ENCODE measurements at regions not wholly inside any gene's neighbourhood (a gene's known extent, or its start where the extent isn't known, plus 50 kb on each side); places are given as distances from the start of the nearest gene placed in this dataset.
"Not testable (repeated sequence)": the region's sequence is repeated elsewhere in the genome, so short reads cannot be mapped to it uniquely, and the experiment has no call there.

GRCh38 chr1:5686195-5686594 lies 306.0 kb downstream of the NPHP4 start:
- Mint-ChIP-seq H3K4me1 (ENCODE audit: low read depth) (peaks cover 8% of the 10 kb centered on the region), H3K9me3 (ENCODE audit: low read depth) (no peaks in the 10 kb centered on the region), H3K27ac (no peak overlapping the region), H3K4me3 (no peak overlapping the region), H3K36me3 (no peaks in the 10 kb centered on the region), H3K27me3 (peaks cover 3% of the 10 kb centered on the region)

DNA sequence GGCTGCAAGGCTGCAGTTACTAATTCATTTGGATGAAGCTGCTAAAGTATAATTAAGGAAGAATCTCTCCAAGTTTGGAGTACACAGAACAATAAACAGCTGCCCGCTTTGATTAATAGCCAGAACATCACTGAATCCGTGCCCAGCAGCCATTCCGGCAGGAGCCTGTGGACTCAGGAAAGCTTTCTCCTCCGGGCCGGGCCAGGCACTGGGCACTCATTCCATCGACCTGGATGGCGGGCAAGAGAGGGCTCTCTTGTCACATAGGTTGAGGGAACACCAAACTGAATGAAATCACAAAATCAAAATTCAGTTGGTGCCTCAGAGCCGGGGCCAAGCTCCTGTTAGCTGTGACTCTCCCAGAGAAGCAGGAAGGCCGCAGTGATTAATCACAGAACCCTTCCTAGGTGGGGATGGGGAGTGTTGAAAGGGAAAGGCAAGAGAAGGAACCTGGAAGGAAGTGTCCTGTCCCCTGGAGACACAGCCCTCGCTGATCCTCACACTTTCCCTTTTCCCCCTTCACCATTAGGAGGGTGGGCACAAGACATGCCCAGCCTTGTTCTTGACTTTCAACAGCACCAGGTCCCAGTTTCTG lies 306.7 kb downstream of the NPHP4 start:
- Mint-ChIP-seq H3K9me3 (ENCODE audit: low read depth) (no peaks in the 10 kb centered on the region), H3K27me3 (no peaks in the 10 kb centered on the region), H3K27ac (no peak overlapping the region), H3K36me3 (no peaks in the 10 kb centered on the region), H3K4me3 (no peak overlapping the region), H3K4me1 (ENCODE audit: low read depth) (peaks cover 8% of the 10 kb centered on the region)

DNA sequence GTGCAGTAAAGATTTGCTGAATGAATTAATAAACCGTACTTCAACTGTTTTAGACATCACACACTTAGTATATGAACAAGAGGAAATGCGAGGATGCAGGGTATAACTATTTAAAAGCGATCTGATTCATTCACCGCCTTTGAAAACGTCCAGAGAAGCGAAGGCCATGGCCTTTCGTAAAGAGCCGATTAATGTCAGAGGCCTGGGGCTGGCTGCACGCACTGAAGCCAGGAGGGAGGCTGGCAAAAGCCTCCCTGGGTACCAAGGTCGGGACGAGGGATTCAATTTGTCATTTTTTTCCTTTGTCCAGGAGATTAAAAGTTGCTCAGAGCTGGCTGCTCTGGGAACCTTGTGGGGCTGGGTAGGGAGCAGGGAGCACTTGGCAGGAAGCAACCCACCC lies 307.4 kb downstream of the NPHP4 start:
- H3K9me3 Mint-ChIP-seq (ENCODE audit: low read depth) = no peaks in the 10 kb centered on the region
- H3K4me1 Mint-ChIP-seq (ENCODE audit: low read depth) = peaks cover 8% of the 10 kb centered on the region
- H3K36me3 Mint-ChIP-seq = no peaks in the 10 kb centered on the region
- no peak overlapping the region for H3K27ac Mint-ChIP-seq
- no peaks in the 10 kb centered on the region for H3K27me3 Mint-ChIP-seq
- H3K4me3 Mint-ChIP-seq = no peak overlapping the region

DNA sequence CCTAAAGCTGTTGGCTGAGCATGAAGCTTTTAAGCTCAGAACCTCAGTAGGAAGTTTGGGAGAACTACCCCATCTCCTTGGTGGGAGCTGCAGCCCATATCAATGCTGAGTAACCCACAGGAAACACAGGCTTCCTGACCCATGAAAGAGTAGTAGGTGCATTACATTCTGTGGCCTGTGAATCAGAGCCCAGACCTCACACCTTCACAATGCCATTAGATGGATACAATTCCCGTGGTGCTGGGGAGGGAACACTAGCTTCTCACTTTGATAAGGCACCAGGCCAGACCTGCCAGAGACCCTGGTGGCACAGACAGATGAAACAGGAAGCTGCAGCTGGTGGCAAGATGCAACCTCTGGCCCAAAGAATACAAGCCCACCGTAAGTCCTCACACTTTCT lies 308.8 kb downstream of the NPHP4 start:
- no peaks in the 10 kb centered on the region for H3K36me3 Mint-ChIP-seq
- no peaks in the 10 kb centered on the region for H3K9me3 Mint-ChIP-seq (ENCODE audit: low read depth)
- no peak overlapping the region for H3K4me3 Mint-ChIP-seq
- H3K27me3 Mint-ChIP-seq = peaks cover 6% of the 10 kb centered on the region
- peaks cover 8% of the 10 kb centered on the region for H3K4me1 Mint-ChIP-seq (ENCODE audit: low read depth)
- no peak overlapping the region for H3K27ac Mint-ChIP-seq

DNA sequence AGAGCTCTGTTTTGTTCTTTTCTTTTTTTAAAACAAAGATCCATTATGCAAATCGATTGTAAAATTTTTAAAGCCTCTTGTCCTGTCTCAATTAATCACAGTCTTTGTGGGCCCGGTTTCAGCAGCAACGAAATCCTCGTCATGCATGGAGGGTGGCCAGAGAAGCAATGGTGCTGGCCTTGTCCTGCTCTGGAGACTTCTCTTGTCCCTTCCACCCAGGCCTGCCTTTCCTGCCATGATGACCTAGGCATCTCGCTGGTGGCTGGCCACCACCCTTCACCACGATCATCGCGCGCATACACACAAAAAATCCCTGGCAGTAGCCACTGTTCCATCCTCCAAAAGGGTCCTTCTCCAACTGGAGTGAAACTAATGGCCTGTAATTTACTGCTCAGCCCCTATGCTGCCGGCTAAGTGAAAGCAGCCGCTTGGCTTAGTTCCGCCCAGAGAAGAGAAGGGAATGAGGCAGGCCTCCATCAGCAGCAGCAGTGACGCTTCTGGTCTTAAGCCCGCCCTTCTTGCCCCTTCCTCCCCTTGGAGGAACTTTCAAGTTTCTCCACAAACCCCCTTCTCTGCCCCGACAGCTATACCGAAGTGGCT lies 309.5 kb downstream of the NPHP4 start:
- H3K9me3 Mint-ChIP-seq (ENCODE audit: low read depth) = no peaks in the 10 kb centered on the region
- H3K27ac Mint-ChIP-seq = no peak overlapping the region
- H3K36me3 Mint-ChIP-seq = no peaks in the 10 kb centered on the region
- H3K4me1 Mint-ChIP-seq (ENCODE audit: low read depth) = peaks cover 8% of the 10 kb centered on the region
- peaks cover 8% of the 10 kb centered on the region for H3K27me3 Mint-ChIP-seq
- H3K4me3 Mint-ChIP-seq = no peak overlapping the region

DNA sequence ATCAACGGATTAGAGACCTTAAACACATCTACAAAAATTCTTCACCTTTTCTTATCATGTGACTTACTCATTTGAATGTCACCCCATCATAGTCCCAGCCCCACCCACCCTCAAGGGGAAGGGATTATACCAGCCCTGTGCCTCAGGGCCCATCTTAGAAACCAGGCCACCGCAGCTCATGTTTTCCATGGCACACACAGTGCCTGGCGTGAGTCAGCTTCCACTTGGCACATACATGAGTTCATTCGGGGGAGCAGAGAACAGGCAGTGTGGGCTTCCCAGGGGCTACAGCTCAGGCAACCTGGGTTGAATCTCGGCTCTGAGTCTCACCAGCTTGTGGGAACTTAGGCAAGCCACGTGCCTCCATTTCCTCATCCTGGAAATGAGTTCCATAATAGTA lies 310.6 kb downstream of the NPHP4 start:
- no peak overlapping the region for H3K27ac Mint-ChIP-seq
- no peak overlapping the region for H3K4me3 Mint-ChIP-seq
- no peaks in the 10 kb centered on the region for H3K9me3 Mint-ChIP-seq (ENCODE audit: low read depth)
- H3K36me3 Mint-ChIP-seq = no peaks in the 10 kb centered on the region
- H3K4me1 Mint-ChIP-seq (ENCODE audit: low read depth) = peaks cover 8% of the 10 kb centered on the region
- peaks cover 9% of the 10 kb centered on the region for H3K27me3 Mint-ChIP-seq

DNA sequence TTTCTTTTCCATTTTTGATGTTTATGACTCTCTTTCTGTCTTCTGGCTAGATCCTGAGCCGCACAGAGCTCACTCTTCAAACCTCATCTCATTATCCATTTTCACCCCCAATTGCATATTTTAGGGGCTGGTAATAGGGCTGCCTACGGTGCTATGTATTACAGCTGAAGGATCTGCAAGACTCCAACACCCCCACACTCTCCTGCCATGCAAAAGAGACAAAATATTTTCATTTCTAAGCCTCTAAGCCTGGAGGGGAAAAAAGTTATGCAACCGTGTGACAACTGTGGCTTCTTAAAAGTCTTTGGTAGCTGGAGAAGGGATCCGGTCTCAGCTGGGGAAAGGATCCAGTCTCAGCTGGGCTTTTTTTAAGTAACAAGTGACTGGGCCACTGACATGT lies 311.6 kb downstream of the NPHP4 start:
- peaks cover 7% of the 10 kb centered on the region for H3K9me3 Mint-ChIP-seq (ENCODE audit: low read depth)
- H3K36me3 Mint-ChIP-seq = no peaks in the 10 kb centered on the region
- H3K27me3 Mint-ChIP-seq = peaks cover 13% of the 10 kb centered on the region

DNA sequence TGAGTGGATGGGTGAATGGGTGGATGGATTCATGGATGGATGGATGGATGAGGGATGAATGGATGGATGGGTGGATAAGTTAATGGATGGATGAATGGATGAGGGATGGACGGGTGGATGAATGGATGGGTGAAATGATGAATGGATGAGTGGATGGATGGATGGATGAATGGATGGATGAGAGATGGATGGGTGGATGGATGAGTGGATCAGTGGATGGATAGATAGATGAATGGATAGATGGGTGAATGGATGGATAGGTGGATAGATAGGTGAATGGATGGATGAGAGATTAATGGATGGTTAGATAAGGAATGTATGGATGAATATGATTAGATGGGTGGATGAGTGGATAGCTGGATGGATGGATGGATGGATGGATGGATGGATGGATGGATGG lies 313.5 kb downstream of the NPHP4 start:
- Mint-ChIP-seq H3K4me1 (ENCODE audit: low read depth) (peaks cover 8% of the 10 kb centered on the region), H3K27me3 (peaks cover 14% of the 10 kb centered on the region), H3K9me3 (ENCODE audit: low read depth) (peaks cover 16% of the 10 kb centered on the region), H3K36me3 (peaks cover 4% of the 10 kb centered on the region), H3K27ac (no peak overlapping the region), H3K4me3 (no peak overlapping the region)

More for the DNA sequence above, 311.6 kb downstream of the NPHP4 start:
- H3K4me1 Mint-ChIP-seq (ENCODE audit: low read depth) = peaks cover 8% of the 10 kb centered on the region
- H3K4me3 Mint-ChIP-seq = no peak overlapping the region
- H3K27ac Mint-ChIP-seq = no peak overlapping the region

- H3K4me3 Mint-ChIP-seq, H3K27me3 Mint-ChIP-seq, H3K27ac Mint-ChIP-seq, H3K36me3 Mint-ChIP-seq: not testable (repeated sequence)
- H3K9me3 Mint-ChIP-seq (ENCODE audit: low read depth) = peaks cover 16% of the 10 kb centered on the region
- peaks cover 10% of the 10 kb centered on the region for H3K4me1 Mint-ChIP-seq (ENCODE audit: low read depth)
These were observed 319.9 kb downstream of the NPHP4 start for GRCh38 chr1:5672355-5672754.

GRCh38 chr1:5670590-5671350 lies 321.5 kb downstream of the NPHP4 start:
- Mint-ChIP-seq H3K36me3 (peaks cover 4% of the 10 kb centered on the region), H3K9me3 (ENCODE audit: low read depth) (peaks cover 11% of the 10 kb centered on the region), H3K27ac (no peak overlapping the region), H3K4me3 (no peak overlapping the region), H3K27me3 (peaks cover 1% of the 10 kb centered on the region), H3K4me1 (ENCODE audit: low read depth) (peaks cover 15% of the 10 kb centered on the region)

DNA sequence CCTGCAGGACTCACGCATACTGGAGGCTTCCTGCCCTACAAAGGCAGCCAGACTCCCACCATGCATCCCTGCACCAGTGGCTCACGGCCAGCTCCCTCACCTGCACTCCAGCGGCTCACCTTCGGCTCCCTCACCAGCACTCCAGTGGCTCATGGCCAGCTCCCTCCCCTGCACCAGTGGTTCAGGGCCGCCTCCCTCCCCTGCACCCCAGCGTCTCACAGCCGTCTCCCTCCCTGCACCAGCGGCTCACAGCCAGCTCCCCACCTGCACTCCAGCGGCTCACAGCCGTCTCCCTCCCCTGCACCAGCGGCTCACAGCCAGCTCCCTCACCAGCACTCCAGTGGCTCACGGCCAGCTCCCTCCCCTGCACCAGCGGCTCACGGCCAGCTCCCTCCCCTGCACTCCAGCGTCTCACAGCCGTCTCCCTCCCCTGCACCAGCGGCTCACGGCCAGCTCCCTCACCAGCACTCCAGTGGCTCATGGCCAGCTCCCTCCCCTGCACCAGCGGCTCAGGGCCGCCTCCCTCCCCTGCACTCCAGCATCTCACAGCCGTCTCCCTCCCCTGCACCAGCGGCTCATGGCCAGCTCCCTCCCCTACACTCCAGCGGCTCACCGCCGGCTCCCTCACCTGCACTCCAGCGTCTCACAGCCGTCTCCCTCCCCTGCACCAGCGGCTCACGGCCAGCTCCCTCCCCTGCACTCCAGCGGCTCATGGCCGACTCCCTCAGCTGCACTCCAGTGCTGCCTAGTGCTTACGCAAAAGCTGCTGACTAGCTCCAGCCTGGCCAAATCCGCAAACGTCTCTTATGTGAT lies 324.5 kb downstream of the NPHP4 start:
- peak overlapping the region; percentile 70 for H3K4me3 Mint-ChIP-seq
- peaks cover 21% of the 10 kb centered on the region for H3K4me1 Mint-ChIP-seq (ENCODE audit: low read depth)
- H3K27ac Mint-ChIP-seq = peak overlapping the region; percentile 29
- H3K27me3 Mint-ChIP-seq = no peaks in the 10 kb centered on the region
- no peaks in the 10 kb centered on the region for H3K9me3 Mint-ChIP-seq (ENCODE audit: low read depth)
- no peaks in the 10 kb centered on the region for H3K36me3 Mint-ChIP-seq

DNA sequence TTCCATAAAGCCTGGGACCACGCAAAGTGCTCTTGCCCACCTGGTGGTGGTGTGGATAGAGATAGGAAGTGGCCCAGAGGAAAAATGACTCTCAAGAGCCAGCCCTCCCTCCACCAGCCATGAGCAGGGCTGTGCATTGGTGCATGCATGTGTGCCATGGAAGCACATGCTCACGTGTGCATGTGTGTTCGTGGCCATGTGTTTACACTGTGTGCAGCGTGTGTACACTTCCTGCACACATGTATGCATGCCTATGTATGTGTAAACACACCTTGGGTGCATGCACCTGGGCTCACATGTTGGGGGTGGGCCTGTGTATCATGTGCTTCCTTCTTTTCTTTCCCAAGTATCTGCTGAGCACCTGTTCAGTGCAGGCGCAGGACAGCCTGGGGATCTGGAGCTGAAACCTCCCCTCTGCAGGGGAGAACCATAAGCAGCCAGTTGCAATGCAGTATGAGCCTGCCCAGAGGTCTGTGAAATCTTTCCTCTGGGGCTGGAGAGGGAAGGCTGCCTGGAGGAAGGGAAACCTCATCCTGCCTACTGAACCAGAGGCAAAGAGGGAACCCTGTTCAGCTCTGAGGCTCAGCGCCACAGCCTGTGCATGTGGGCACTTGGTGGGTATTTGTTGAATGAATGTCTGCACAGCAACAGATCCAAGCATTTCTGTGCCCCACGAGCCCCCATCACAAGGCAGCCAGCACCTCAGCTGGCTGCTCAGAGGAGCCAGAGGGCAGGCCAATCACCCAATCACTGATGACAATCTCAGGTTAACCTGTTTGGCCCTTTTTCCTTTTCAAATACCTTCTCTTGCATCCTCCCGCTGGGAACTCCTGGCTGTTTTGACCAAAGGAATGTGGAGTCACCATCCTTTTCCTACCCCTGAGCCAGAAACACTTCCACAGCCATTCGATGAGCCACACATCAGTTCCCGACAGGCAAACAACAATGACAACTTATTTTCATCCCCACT lies 327.0 kb downstream of the NPHP4 start:
- H3K4me1 Mint-ChIP-seq (ENCODE audit: low read depth) = peaks cover 23% of the 10 kb centered on the region
- H3K27me3 Mint-ChIP-seq = no peaks in the 10 kb centered on the region
- no peaks in the 10 kb centered on the region for H3K9me3 Mint-ChIP-seq (ENCODE audit: low read depth)
- H3K36me3 Mint-ChIP-seq = no peaks in the 10 kb centered on the region
- H3K27ac Mint-ChIP-seq = peak overlapping the region; percentile 28
- no peak overlapping the region for H3K4me3 Mint-ChIP-seq

- H3K36me3 Mint-ChIP-seq = no peaks in the 10 kb centered on the region
- peaks cover 23% of the 10 kb centered on the region for H3K4me1 Mint-ChIP-seq (ENCODE audit: low read depth)
- H3K4me3 Mint-ChIP-seq = no peak overlapping the region
- peaks cover 2% of the 10 kb centered on the region for H3K27me3 Mint-ChIP-seq
- H3K27ac Mint-ChIP-seq = peak overlapping the region; percentile 52
- no peaks in the 10 kb centered on the region for H3K9me3 Mint-ChIP-seq (ENCODE audit: low read depth)
These were observed 328.0 kb downstream of the NPHP4 start for GRCh38 chr1:5664081-5664768.

- peaks cover 2% of the 10 kb centered on the region for H3K27me3 Mint-ChIP-seq
- H3K9me3 Mint-ChIP-seq (ENCODE audit: low read depth) = no peaks in the 10 kb centered on the region
- no peak overlapping the region for H3K27ac Mint-ChIP-seq
- peaks cover 14% of the 10 kb centered on the region for H3K4me1 Mint-ChIP-seq (ENCODE audit: low read depth)
- no peaks in the 10 kb centered on the region for H3K36me3 Mint-ChIP-seq
- H3K4me3 Mint-ChIP-seq = no peak overlapping the region
These were observed 329.5 kb downstream of the NPHP4 start for GRCh38 chr1:5662744-5663126.

All from activated naive CD8-positive, alpha-beta T cell (primary cell).